K562 (cell line): ENCODE measurements at regions not wholly inside any gene's neighbourhood (a gene's known extent, or its start where the extent isn't known, plus 50 kb on each side); places are given as distances from the start of the nearest gene placed in this dataset.

Experiments used
- BACH1 ChIP-seq: fragments of 200-800 bp; sonication (Bioruptor generic); IDR thresholded peaks from 2 replicates; pipeline ENCODE4 v1.6.1; 2016; ENCODE audit warnings: missing genetic modification characterization, missing compliant biosample characterization
- BRF1 ChIP-seq: IDR thresholded peaks from 3 replicates; pipeline ENCODE4 v1.6.1; 2011; ENCODE audit warnings: borderline replicate concordance, mild to moderate bottlenecking; ENCODE audit not compliant: insufficient read length; ENCODE audit errors: extremely low read depth
- EP300 ChIP-seq: IDR thresholded peaks from 2 replicates; pipeline ENCODE4 v1.6.1; 2012; ENCODE audit warnings: low read length, improper control_type of control experiment
- HSF4 ChIP-seq: fragments of 250-450 bp; sonication (Bioruptor Pico); IDR thresholded peaks from 2 replicates; pipeline ENCODE4 v2.1.2; 2022; ENCODE audit warnings: mild to moderate bottlenecking, moderate library complexity, borderline replicate concordance
- PCBP2 ChIP-seq: fragments of 200-400 bp; formaldehyde crosslinking; IDR thresholded peaks from 2 replicates; pipeline ENCODE4 v1.6.1; 2018; ENCODE audit warnings: low read length, low read depth, mild to moderate bottlenecking, moderate library complexity; ENCODE audit not compliant: poor library complexity, severe bottlenecking
- POLR2G ChIP-seq: fragments of 200-400 bp; formaldehyde crosslinking; IDR thresholded peaks from 2 replicates; pipeline ENCODE4 v1.6.1; 2017; ENCODE audit warnings: low read depth, mild to moderate bottlenecking, antibody characterized with exemption, low read length, moderate library complexity
- RERE ChIP-seq: sonication (generic); formaldehyde crosslinking; IDR thresholded peaks from 2 replicates; pipeline ENCODE4 v1.8.0; 2023; ENCODE audit warnings: missing genetic modification reagents, mild to moderate bottlenecking, borderline replicate concordance
- YY1 ChIP-seq, 3 experiments: IDR thresholded peaks; 2 replicates each; pipeline ENCODE4 v1.6.1; 2011; ENCODE audit warnings: low read length in 2 of 3, mild to moderate bottlenecking in 2 of 3, moderate library complexity in 2 of 3, borderline replicate concordance in 1 of 3, control low read depth in 1 of 3, low read depth in 1 of 3; ENCODE audit not compliant: insufficient read depth in 3 of 3, insufficient replicate concordance in 2 of 3, control insufficient read depth in 1 of 3, insufficient read length in 1 of 3; ENCODE audit errors: extremely low read depth in 1 of 3
- ZNF311 ChIP-seq: fragments of 250-450 bp; sonication (Bioruptor Pico); IDR thresholded peaks from 2 replicates; pipeline ENCODE4 v1.4.0; 2020; ENCODE audit warnings: mild to moderate bottlenecking, moderate library complexity
- ZNF316 ChIP-seq: fragments of 450-650 bp; IDR thresholded peaks from 2 replicates; pipeline ENCODE4 v1.6.1; 2016
- ZNF780A ChIP-seq: fragments of 250-450 bp; sonication (Bioruptor Pico); IDR thresholded peaks from 2 replicates; pipeline ENCODE4 v1.5.0; 2021; ENCODE audit warnings: mild to moderate bottlenecking

DNA sequence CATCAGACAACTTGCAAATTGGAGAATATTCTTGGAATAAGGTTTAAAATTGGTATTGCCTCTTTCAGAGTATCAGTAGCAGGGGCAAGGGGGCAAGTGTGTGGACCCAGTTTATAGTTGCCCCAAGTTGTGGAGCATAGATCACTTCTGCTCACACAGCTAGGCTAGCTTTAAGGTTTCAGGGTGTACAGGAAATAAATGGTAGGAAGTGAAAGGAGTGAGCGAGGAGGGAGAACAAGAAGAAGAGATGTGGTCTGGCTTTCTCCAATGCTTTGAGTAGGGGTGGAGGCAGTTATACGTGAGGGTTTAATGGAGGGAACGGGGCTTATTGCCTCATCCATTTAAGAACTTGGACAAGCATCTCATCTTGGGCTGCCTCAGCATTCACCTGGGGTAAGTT, 290.0 kb upstream of the CFAP20DC start (continued):
- TF ChIP-seq RERE (no peak), PCBP2 (no peak), ZNF780A (CRISPR knock-in tag) (no peak), ZNF316 (no peak), BACH1 (tag) (no peak), POLR2G (no peak), HSF4 (CRISPR knock-in tag) (no peak), YY1 (IDR thresholded peaks at IDR 0.05; ENCODE audit: borderline replicate concordance in 1 of 3, control insufficient read depth in 1 of 3, extremely low read depth in 1 of 3, insufficient read depth in 3 of 3, insufficient read length in 1 of 3, insufficient replicate concordance in 2 of 3, low read depth in 1 of 3, low read length in 2 of 3) (no peak), BRF1 (no peak), EP300 (no peak), ZNF311 (CRISPR knock-in tag) (no peak)
